ENCODE measurements at regions not wholly inside any gene's neighbourhood (a gene's known extent, or its start where the extent isn't known, plus 50 kb on each side); places are given as distances from the start of the nearest gene placed in this dataset.

DNA sequence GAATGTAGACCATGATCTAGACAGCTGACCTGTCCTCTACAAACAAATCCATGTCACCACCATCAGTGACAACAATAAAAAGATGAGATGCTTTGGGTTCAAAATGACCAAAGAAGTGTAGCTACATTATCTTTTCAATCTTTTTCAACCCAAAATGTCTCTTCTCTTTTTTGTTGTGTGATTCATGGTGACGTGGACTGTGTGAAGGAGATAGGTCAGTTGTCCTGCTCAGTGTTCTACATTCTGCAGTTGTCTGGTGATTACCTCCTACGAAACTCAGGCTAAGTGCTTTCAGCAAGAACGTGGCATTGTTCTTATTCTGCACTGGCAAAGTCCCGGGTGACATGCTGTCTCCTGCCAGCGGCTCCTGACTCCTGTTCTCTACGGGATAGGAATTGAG lies 73.1 kb downstream of the PRKAB2 start:
- TF ChIP-seq POLR2AphosphoS5 (IDR thresholded peaks at IDR 0.05; ENCODE audit: low read depth, low read length) (no peak), SIN3A (IDR thresholded peaks at IDR 0.05; ENCODE audit: borderline replicate concordance, insufficient read depth, low read length) (no peak), TAF1 (IDR thresholded peaks at IDR 0.05; ENCODE audit: borderline replicate concordance, insufficient read depth, low read length) (no peak), FOXP2 (optimal IDR thresholded peaks at IDR 0.05; ENCODE audit: borderline replicate concordance, extremely low read depth, extremely low read length, insufficient read depth) (no peak)
- TF ChIP-seq, protein P1, sequence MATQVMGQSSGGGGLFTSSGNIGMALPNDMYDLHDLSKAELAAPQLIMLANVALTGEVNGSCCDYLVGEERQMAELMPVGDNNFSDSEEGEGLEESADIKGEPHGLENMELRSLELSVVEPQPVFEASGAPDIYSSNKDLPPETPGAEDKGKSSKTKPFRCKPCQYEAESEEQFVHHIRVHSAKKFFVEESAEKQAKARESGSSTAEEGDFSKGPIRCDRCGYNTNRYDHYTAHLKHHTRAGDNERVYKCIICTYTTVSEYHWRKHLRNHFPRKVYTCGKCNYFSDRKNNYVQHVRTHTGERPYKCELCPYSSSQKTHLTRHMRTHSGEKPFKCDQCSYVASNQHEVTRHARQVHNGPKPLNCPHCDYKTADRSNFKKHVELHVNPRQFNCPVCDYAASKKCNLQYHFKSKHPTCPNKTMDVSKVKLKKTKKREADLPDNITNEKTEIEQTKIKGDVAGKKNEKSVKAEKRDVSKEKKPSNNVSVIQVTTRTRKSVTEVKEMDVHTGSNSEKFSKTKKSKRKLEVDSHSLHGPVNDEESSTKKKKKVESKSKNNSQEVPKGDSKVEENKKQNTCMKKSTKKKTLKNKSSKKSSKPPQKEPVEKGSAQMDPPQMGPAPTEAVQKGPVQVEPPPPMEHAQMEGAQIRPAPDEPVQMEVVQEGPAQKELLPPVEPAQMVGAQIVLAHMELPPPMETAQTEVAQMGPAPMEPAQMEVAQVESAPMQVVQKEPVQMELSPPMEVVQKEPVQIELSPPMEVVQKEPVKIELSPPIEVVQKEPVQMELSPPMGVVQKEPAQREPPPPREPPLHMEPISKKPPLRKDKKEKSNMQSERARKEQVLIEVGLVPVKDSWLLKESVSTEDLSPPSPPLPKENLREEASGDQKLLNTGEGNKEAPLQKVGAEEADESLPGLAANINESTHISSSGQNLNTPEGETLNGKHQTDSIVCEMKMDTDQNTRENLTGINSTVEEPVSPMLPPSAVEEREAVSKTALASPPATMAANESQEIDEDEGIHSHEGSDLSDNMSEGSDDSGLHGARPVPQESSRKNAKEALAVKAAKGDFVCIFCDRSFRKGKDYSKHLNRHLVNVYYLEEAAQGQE (IDR thresholded peaks at IDR 0.05; ENCODE audit: insufficient read depth in 1 of 2, low read depth in 2 of 2, low read length in 2 of 2): no peak

DNA sequence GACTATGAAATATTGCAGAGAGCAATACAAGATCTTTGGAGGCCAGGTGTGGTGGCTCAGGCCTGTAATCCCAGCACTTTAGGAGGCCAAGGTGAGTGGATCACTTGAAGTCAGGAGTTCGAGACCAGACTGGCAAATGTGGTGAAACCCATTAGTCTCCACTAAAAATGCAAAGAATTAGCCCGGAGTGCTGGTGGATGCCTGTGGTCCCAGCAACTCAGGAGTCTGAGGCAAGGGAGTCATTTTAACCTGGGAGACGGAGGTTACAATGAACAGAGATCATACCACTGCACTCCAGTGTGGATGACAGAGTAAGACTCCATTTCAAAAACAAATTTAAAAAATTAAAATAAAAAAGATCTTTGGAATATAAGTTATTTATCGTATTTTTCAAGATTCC lies 76.6 kb downstream of the PRKAB2 start:
- no peak for TF ChIP-seq TAF1 (IDR thresholded peaks at IDR 0.05; ENCODE audit: borderline replicate concordance, insufficient read depth, low read length)
- TF ChIP-seq SIN3A (IDR thresholded peaks at IDR 0.05; ENCODE audit: borderline replicate concordance, insufficient read depth, low read length): no peak
- no peak for TF ChIP-seq POLR2AphosphoS5 (IDR thresholded peaks at IDR 0.05; ENCODE audit: low read depth, low read length)
- no peak for TF ChIP-seq FOXP2 (optimal IDR thresholded peaks at IDR 0.05; ENCODE audit: borderline replicate concordance, extremely low read depth, extremely low read length, insufficient read depth)
- TF ChIP-seq, protein P1 (IDR thresholded peaks at IDR 0.05; ENCODE audit: insufficient read depth in 1 of 2, low read depth in 2 of 2, low read length in 2 of 2): no peak

DNA sequence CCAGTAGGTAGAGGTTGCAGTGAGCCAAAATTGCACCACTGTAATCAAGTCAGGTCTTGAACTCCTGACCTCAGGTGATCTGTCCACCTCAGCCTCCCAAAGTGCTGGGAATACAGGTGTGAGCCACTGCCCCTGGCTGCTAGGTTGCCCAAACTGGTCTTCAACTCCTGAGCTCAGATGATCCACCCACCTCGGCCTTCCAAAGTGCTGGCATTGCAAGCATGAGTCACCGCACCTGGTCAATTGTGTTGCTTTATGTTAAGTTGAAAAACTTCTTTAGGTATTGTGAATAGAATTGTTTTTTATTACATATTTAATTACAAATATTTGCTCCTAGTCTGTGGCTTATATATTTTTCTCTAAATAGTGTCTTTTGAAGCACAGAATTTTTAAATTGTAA lies 80.5 kb downstream of the PRKAB2 start:
- TF ChIP-seq POLR2AphosphoS5 (IDR thresholded peaks at IDR 0.05; ENCODE audit: low read depth, low read length) (no peak), TAF1 (IDR thresholded peaks at IDR 0.05; ENCODE audit: borderline replicate concordance, insufficient read depth, low read length) (no peak), SIN3A (IDR thresholded peaks at IDR 0.05; ENCODE audit: borderline replicate concordance, insufficient read depth, low read length) (no peak), FOXP2 (optimal IDR thresholded peaks at IDR 0.05; ENCODE audit: borderline replicate concordance, extremely low read depth, extremely low read length, insufficient read depth) (no peak)
- TF ChIP-seq, protein P1 (IDR thresholded peaks at IDR 0.05; ENCODE audit: insufficient read depth in 1 of 2, low read depth in 2 of 2, low read length in 2 of 2): no peak

DNA sequence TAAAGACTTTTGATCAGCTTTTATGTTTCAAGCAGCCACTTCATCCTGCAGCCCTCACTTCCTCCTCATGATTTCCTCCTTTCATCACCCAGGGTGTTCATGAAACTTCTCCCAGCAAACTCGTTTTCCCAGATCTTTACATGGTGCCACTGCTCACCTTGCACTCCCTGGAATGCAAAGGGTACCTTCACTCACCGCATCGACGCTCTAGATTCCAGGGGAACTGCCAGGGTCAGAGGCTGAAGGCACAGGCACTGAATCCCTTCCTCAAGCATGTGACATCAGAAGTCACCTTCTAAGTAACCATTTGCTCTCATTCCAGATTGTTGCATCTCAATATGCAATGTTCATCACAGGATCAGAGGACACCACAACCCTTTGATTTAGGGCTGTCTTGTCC lies 82.8 kb downstream of the PRKAB2 start:
- TF ChIP-seq POLR2AphosphoS5 (IDR thresholded peaks at IDR 0.05; ENCODE audit: low read depth, low read length): no peak
- no peak for TF ChIP-seq FOXP2 (optimal IDR thresholded peaks at IDR 0.05; ENCODE audit: borderline replicate concordance, extremely low read depth, extremely low read length, insufficient read depth)
- TF ChIP-seq, protein P1 (IDR thresholded peaks at IDR 0.05; ENCODE audit: insufficient read depth in 1 of 2, low read depth in 2 of 2, low read length in 2 of 2): no peak
- TF ChIP-seq SIN3A (IDR thresholded peaks at IDR 0.05; ENCODE audit: borderline replicate concordance, insufficient read depth, low read length): no peak
- no peak for TF ChIP-seq TAF1 (IDR thresholded peaks at IDR 0.05; ENCODE audit: borderline replicate concordance, insufficient read depth, low read length)

DNA sequence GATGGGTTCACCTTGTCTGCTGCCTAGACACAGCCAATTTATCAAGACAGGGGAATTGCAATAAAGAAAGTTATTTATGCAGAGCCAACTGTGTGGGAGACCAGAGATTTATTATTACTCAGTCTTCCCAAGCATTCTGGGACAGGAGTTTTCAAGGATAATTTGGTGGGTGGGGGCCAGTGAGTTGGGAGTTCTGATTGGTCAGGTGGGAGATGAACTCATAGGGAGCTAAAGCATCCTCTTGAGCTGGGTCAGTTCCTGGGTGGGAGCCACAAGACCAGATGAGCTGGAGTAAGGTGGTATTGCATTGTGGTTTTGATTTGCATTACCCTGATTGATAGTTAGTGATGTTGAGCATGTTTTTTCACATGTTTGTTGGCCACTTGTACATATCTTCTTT lies 86.1 kb downstream of the PRKAB2 start:
- TF ChIP-seq FOXP2 (optimal IDR thresholded peaks at IDR 0.05; ENCODE audit: borderline replicate concordance, extremely low read depth, extremely low read length, insufficient read depth): no peak
- no peak for TF ChIP-seq SIN3A (IDR thresholded peaks at IDR 0.05; ENCODE audit: borderline replicate concordance, insufficient read depth, low read length)
- TF ChIP-seq TAF1 (IDR thresholded peaks at IDR 0.05; ENCODE audit: borderline replicate concordance, insufficient read depth, low read length): no peak
- no peak for TF ChIP-seq POLR2AphosphoS5 (IDR thresholded peaks at IDR 0.05; ENCODE audit: low read depth, low read length)
- TF ChIP-seq, protein P1 (IDR thresholded peaks at IDR 0.05; ENCODE audit: insufficient read depth in 1 of 2, low read depth in 2 of 2, low read length in 2 of 2): no peak
